22Rv1 (cell line): ENCODE measurements at regions not wholly inside any gene's neighbourhood (a gene's known extent, or its start where the extent isn't known, plus 50 kb on each side); places are given as distances from the start of the nearest gene placed in this dataset.

Source experiments
- H3K27ac ChIP-seq: fragments of 450-650 bp; 2 replicates; pipeline ENCODE4 v1.5.1; 2017
- CTCF ChIP-seq: fragments of 450-650 bp; IDR thresholded peaks from 2 replicates; pipeline ENCODE4 v1.5.1; 2017; ENCODE audit warnings: mild to moderate bottlenecking
- ZFX ChIP-seq: fragments of 450-650 bp; IDR thresholded peaks from 2 replicates; pipeline ENCODE4 v1.6.1; 2017; ENCODE audit warnings: antibody characterized with exemption, borderline replicate concordance

- TF ChIP-seq ZFX (no peak), CTCF (no peak)
- no peak overlapping the region for H3K27ac ChIP-seq
These were observed 120.3 kb upstream of the ATP1A1 start for GRCh38 chr1:116252785-116253184.

- no peak overlapping the region for H3K27ac ChIP-seq
- no peak for TF ChIP-seq ZFX
- TF ChIP-seq CTCF, result no peak
These were observed 119.3 kb upstream of the ATP1A1 start for GRCh38 chr1:116253566-116254382.

- TF ChIP-seq ZFX, result no peak
- TF ChIP-seq CTCF, result no peak
These were observed 118.3 kb upstream of the ATP1A1 start for GRCh38 chr1:116254776-116255175.

GRCh38 chr1:116255486-116256285, 117.4 kb upstream of the ATP1A1 start:
- TF ChIP-seq ZFX (no peak), CTCF (no peak)
- H3K27ac ChIP-seq, result no peak overlapping the region

More at GRCh38 chr1:116254776-116255175, 118.3 kb upstream of the ATP1A1 start:
- no peak overlapping the region for H3K27ac ChIP-seq

GRCh38 chr1:116256286-116256649, 116.8 kb upstream of the ATP1A1 start:
- H3K27ac ChIP-seq, result no peak overlapping the region

GRCh38 chr1:116256875-116257274, 116.2 kb upstream of the ATP1A1 start:
- TF ChIP-seq ZFX (no peak), CTCF (no peak)
- H3K27ac ChIP-seq, result no peak overlapping the region

More at GRCh38 chr1:116256286-116256649, 116.8 kb upstream of the ATP1A1 start:
- TF ChIP-seq CTCF, result no peak
- no peak for TF ChIP-seq ZFX

GRCh38 chr1:116257341-116257767, 115.7 kb upstream of the ATP1A1 start:
- TF ChIP-seq CTCF, result no peak
- no peak for TF ChIP-seq ZFX
- no peak overlapping the region for H3K27ac ChIP-seq
